WERI-Rb-1 (cell line): ENCODE measurements at regions not wholly inside any gene's neighbourhood (a gene's known extent, or its start where the extent isn't known, plus 50 kb on each side); places are given as distances from the start of the nearest gene placed in this dataset.

ENCODE experiments used
- DNase-seq: peaks from one replicate; pipeline ENCODE4 v3.0.0-alpha.2; 2020
- H3K27ac ChIP-seq: fragments of 250-450 bp; sonication (Bioruptor Pico); 2 replicates; pipeline ENCODE4 v1.5.1; 2020; ENCODE audit warnings: mild to moderate bottlenecking, moderate library complexity
- H3K27me3 ChIP-seq: fragments of 250-450 bp; sonication (Bioruptor Pico); 2 replicates; pipeline ENCODE4 v1.5.1; 2021; ENCODE audit warnings: mild to moderate bottlenecking, low read depth, moderate library complexity; ENCODE audit not compliant: insufficient read depth, severe bottlenecking
- H3K36me3 ChIP-seq: fragments of 250-450 bp; sonication (Bioruptor Pico); 2 replicates; pipeline ENCODE4 v1.5.1; 2020; ENCODE audit warnings: mild to moderate bottlenecking, moderate library complexity
- H3K4me3 ChIP-seq: 2 replicates; pipeline ENCODE4 v1.5.1; 2011; ENCODE audit warnings: low read depth, mild to moderate bottlenecking, control low read depth, low read length
- H3K9me3 ChIP-seq: fragments of 250-450 bp; sonication (Bioruptor Pico); 2 replicates; pipeline ENCODE4 v1.5.1; 2021; ENCODE audit warnings: mild to moderate bottlenecking, moderate library complexity; ENCODE audit not compliant: severe bottlenecking
- CTCF ChIP-seq: IDR thresholded peaks from 2 replicates; pipeline ENCODE4 v1.5.1; 2011; ENCODE audit warnings: low read depth, mild to moderate bottlenecking, control low read depth, inconsistent platforms, low read length

- Histone ChIP-seq H3K4me3 (no peak overlapping the region), H3K9me3 (no peaks in the 10 kb centered on the region), H3K27me3 (no peaks in the 10 kb centered on the region), H3K36me3 (no peaks in the 10 kb centered on the region), H3K27ac (no peak overlapping the region)
- TF ChIP-seq CTCF, result no peak
- DNase-seq, result no peak
Observed at GRCh38 chr6:14464055-14464454, 346.5 kb downstream of the CD83 start.

- no peak overlapping the region for H3K4me3 ChIP-seq
- TF ChIP-seq CTCF, result no peak
- H3K9me3 ChIP-seq, result no peaks in the 10 kb centered on the region
- H3K27me3 ChIP-seq, result no peaks in the 10 kb centered on the region
- no peaks in the 10 kb centered on the region for H3K36me3 ChIP-seq
- no peak for DNase-seq
- H3K27ac ChIP-seq, result no peak overlapping the region
Observed at GRCh38 chr6:14464716-14465115, 347.1 kb downstream of the CD83 start.

- Histone ChIP-seq H3K36me3 (no peaks in the 10 kb centered on the region), H3K27me3 (no peaks in the 10 kb centered on the region), H3K27ac (no peak overlapping the region), H3K4me3 (no peak overlapping the region), H3K9me3 (no peaks in the 10 kb centered on the region)
- TF ChIP-seq CTCF, result no peak
- DNase-seq, result no peak
Observed at GRCh38 chr6:14466278-14466677, 348.7 kb downstream of the CD83 start.

GRCh38 chr6:14467591-14467990 is 350.0 kb downstream of the CD83 start:
- H3K27ac ChIP-seq, result no peak overlapping the region
- no peak for DNase-seq
- H3K36me3 ChIP-seq, result no peaks in the 10 kb centered on the region
- no peaks in the 10 kb centered on the region for H3K9me3 ChIP-seq
- no peaks in the 10 kb centered on the region for H3K27me3 ChIP-seq
- no peak overlapping the region for H3K4me3 ChIP-seq
- no peak for TF ChIP-seq CTCF

- H3K9me3 ChIP-seq, result no peaks in the 10 kb centered on the region
- no peak for DNase-seq
- no peaks in the 10 kb centered on the region for H3K27me3 ChIP-seq
- H3K4me3 ChIP-seq, result no peak overlapping the region
- no peak overlapping the region for H3K27ac ChIP-seq
- TF ChIP-seq CTCF, result no peak
- H3K36me3 ChIP-seq, result no peaks in the 10 kb centered on the region
Observed at GRCh38 chr6:14468647-14469321, 351.2 kb downstream of the CD83 start.

DNA sequence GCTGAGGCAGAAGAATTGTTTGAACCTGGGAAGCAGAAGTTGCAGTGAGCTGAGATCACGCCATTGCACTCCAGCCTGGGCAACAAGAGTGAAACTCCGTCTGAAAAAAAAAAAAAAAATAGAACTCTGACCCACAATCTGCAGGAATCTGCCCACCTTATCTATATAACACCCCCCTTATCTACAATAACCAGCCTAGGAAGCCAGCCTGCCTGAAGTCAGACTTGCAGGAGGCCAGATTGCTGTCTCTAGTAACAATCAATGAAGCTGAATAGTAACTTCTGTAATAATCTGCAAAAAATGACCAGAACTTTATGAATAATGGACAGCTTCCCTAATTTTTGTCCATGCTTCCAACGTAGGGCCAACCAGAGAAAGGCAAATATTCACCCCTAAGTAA is 352.5 kb downstream of the CD83 start:
- H3K36me3 ChIP-seq, result no peaks in the 10 kb centered on the region
- no peak for DNase-seq
- no peak overlapping the region for H3K4me3 ChIP-seq
- H3K9me3 ChIP-seq, result no peaks in the 10 kb centered on the region
- H3K27ac ChIP-seq, result no peak overlapping the region
- no peak for TF ChIP-seq CTCF
- H3K27me3 ChIP-seq, result no peaks in the 10 kb centered on the region
